ENCODE measurements at regions not wholly inside any gene's neighbourhood (a gene's known extent, or its start where the extent isn't known, plus 50 kb on each side); places are given as distances from the start of the nearest gene placed in this dataset.
"Not testable (repeated sequence)": the region's sequence is repeated elsewhere in the genome, so short reads cannot be mapped to it uniquely, and the experiment has no call there.

- H3K79me2 ChIP-seq: no peaks in the 10 kb centered on the region
- no peak for DNase-seq (ENCODE audit: low spot score)
- no peaks in the 10 kb centered on the region for H4K20me1 ChIP-seq (ENCODE audit: insufficient read depth, poor library complexity, severe bottlenecking)
These were observed 401.9 kb upstream of the NDST4 start for GRCh38 chr4:115515366-115515765.

GRCh38 chr4:115514675-115515074, 401.3 kb upstream of the NDST4 start:
- Histone ChIP-seq H3K27me3 (no peaks in the 10 kb centered on the region), H3K36me3 (replicated peaks; ENCODE audit: insufficient read depth, low read depth) (no peaks in the 10 kb centered on the region), H3K79me2 (no peaks in the 10 kb centered on the region), H3K9me2 (replicated peaks; ENCODE audit: insufficient read depth) (no peaks in the 10 kb centered on the region), H3K4me2 (no peak overlapping the region), H3K27ac (no peak overlapping the region), H3K9me3 (ENCODE audit: low read depth) (no peaks in the 10 kb centered on the region), H3K4me3 (no peak overlapping the region), H4K20me1 (ENCODE audit: insufficient read depth, poor library complexity, severe bottlenecking) (no peaks in the 10 kb centered on the region), H3K4me1 (ENCODE audit: insufficient read depth) (no peaks in the 10 kb centered on the region), H2AFZ (no peak overlapping the region)
- no peak for DNase-seq (ENCODE audit: low spot score)
- 88% methylated on average over 1 of the region's 1 CpG for WGBS (ENCODE audit: low lambda C conversion rate, missing lambda C conversion rate)
- TF ChIP-seq EZH2phosphoT487 (IDR thresholded peaks at IDR 0.05; ENCODE audit: low read depth, severe bottlenecking, unreplicated experiment): no peak
- TF ChIP-seq, protein P1, sequence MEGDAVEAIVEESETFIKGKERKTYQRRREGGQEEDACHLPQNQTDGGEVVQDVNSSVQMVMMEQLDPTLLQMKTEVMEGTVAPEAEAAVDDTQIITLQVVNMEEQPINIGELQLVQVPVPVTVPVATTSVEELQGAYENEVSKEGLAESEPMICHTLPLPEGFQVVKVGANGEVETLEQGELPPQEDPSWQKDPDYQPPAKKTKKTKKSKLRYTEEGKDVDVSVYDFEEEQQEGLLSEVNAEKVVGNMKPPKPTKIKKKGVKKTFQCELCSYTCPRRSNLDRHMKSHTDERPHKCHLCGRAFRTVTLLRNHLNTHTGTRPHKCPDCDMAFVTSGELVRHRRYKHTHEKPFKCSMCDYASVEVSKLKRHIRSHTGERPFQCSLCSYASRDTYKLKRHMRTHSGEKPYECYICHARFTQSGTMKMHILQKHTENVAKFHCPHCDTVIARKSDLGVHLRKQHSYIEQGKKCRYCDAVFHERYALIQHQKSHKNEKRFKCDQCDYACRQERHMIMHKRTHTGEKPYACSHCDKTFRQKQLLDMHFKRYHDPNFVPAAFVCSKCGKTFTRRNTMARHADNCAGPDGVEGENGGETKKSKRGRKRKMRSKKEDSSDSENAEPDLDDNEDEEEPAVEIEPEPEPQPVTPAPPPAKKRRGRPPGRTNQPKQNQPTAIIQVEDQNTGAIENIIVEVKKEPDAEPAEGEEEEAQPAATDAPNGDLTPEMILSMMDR (IDR thresholded peaks at IDR 0.05; ENCODE audit: poor library complexity): no peak
- no peak for TF ChIP-seq EZH2 (IDR thresholded peaks at IDR 0.05; ENCODE audit: borderline replicate concordance)

More at GRCh38 chr4:115515366-115515765, 401.9 kb upstream of the NDST4 start:
- no peaks in the 10 kb centered on the region for H3K36me3 ChIP-seq (replicated peaks; ENCODE audit: insufficient read depth, low read depth)
- WGBS (ENCODE audit: low lambda C conversion rate, missing lambda C conversion rate): 89% methylated on average over 2 of the region's 2 CpGs
- no peak overlapping the region for H3K4me2 ChIP-seq
- TF ChIP-seq, protein P1 (IDR thresholded peaks at IDR 0.05; ENCODE audit: poor library complexity): no peak
- no peak for TF ChIP-seq EZH2 (IDR thresholded peaks at IDR 0.05; ENCODE audit: borderline replicate concordance)
- no peak for TF ChIP-seq EZH2phosphoT487 (IDR thresholded peaks at IDR 0.05; ENCODE audit: low read depth, severe bottlenecking, unreplicated experiment)
- H3K27me3 ChIP-seq: no peaks in the 10 kb centered on the region
- H3K9me2 ChIP-seq (replicated peaks; ENCODE audit: insufficient read depth): no peaks in the 10 kb centered on the region
- no peaks in the 10 kb centered on the region for H3K4me1 ChIP-seq (ENCODE audit: insufficient read depth)
- no peak overlapping the region for H2AFZ ChIP-seq
- no peak overlapping the region for H3K27ac ChIP-seq
- no peak overlapping the region for H3K4me3 ChIP-seq
- H3K9me3 ChIP-seq (ENCODE audit: low read depth): no peaks in the 10 kb centered on the region

- Histone ChIP-seq H3K36me3 (replicated peaks; ENCODE audit: insufficient read depth, low read depth) (no peaks in the 10 kb centered on the region), H4K20me1 (ENCODE audit: insufficient read depth, poor library complexity, severe bottlenecking) (no peaks in the 10 kb centered on the region), H3K9me2 (replicated peaks; ENCODE audit: insufficient read depth) (no peaks in the 10 kb centered on the region), H2AFZ (no peak overlapping the region), H3K27ac (no peak overlapping the region), H3K9me3 (ENCODE audit: low read depth) (no peaks in the 10 kb centered on the region), H3K4me3 (no peak overlapping the region), H3K4me2 (no peak overlapping the region), H3K79me2 (no peaks in the 10 kb centered on the region), H3K27me3 (no peaks in the 10 kb centered on the region), H3K4me1 (ENCODE audit: insufficient read depth) (no peaks in the 10 kb centered on the region)
- DNase-seq (ENCODE audit: low spot score): no peak
- TF ChIP-seq, protein P1 (IDR thresholded peaks at IDR 0.05; ENCODE audit: poor library complexity): no peak
- no peak for TF ChIP-seq EZH2 (IDR thresholded peaks at IDR 0.05; ENCODE audit: borderline replicate concordance)
- TF ChIP-seq EZH2phosphoT487 (IDR thresholded peaks at IDR 0.05; ENCODE audit: low read depth, severe bottlenecking, unreplicated experiment): no peak
- 35% methylated on average over 1 of the region's 1 CpG for WGBS (ENCODE audit: low lambda C conversion rate, missing lambda C conversion rate)
These were observed 391.9 kb upstream of the NDST4 start for GRCh38 chr4:115505326-115505725.

GRCh38 chr4:115501656-115502055, 388.2 kb upstream of the NDST4 start:
- 83% methylated on average over 2 of the region's 2 CpGs for WGBS (ENCODE audit: low lambda C conversion rate, missing lambda C conversion rate)
- TF ChIP-seq, protein P1 (IDR thresholded peaks at IDR 0.05; ENCODE audit: poor library complexity): no peak
- no peak for TF ChIP-seq EZH2 (IDR thresholded peaks at IDR 0.05; ENCODE audit: borderline replicate concordance)
- TF ChIP-seq EZH2phosphoT487 (IDR thresholded peaks at IDR 0.05; ENCODE audit: low read depth, severe bottlenecking, unreplicated experiment): no peak
- no peaks in the 10 kb centered on the region for H3K4me1 ChIP-seq (ENCODE audit: insufficient read depth)
- no peak overlapping the region for H3K4me2 ChIP-seq
- no peaks in the 10 kb centered on the region for H3K79me2 ChIP-seq
- H2AFZ ChIP-seq: no peak overlapping the region
- H3K9me2 ChIP-seq (replicated peaks; ENCODE audit: insufficient read depth): no peaks in the 10 kb centered on the region
- H4K20me1 ChIP-seq (ENCODE audit: insufficient read depth, poor library complexity, severe bottlenecking): no peaks in the 10 kb centered on the region
- H3K4me3 ChIP-seq: no peak overlapping the region
- H3K36me3 ChIP-seq (replicated peaks; ENCODE audit: insufficient read depth, low read depth): no peaks in the 10 kb centered on the region
- no peaks in the 10 kb centered on the region for H3K9me3 ChIP-seq (ENCODE audit: low read depth)
- no peak for DNase-seq (ENCODE audit: low spot score)
- no peak overlapping the region for H3K27ac ChIP-seq
- H3K27me3 ChIP-seq: no peaks in the 10 kb centered on the region

GRCh38 chr4:115493770-115494169, 380.4 kb upstream of the NDST4 start:
- DNase-seq (ENCODE audit: low spot score); H3K4me1 ChIP-seq (ENCODE audit: insufficient read depth); H3K9me3 ChIP-seq (ENCODE audit: low read depth); H3K27me3 ChIP-seq; H3K9me2 ChIP-seq (replicated peaks; ENCODE audit: insufficient read depth); H3K79me2 ChIP-seq; H4K20me1 ChIP-seq (ENCODE audit: insufficient read depth, poor library complexity, severe bottlenecking); H3K4me3 ChIP-seq; H3K36me3 ChIP-seq (replicated peaks; ENCODE audit: insufficient read depth, low read depth); H2AFZ ChIP-seq; H3K4me2 ChIP-seq; H3K27ac ChIP-seq: not testable (repeated sequence)
- 96% methylated on average over 10 of the region's 10 CpGs for WGBS (ENCODE audit: low lambda C conversion rate, missing lambda C conversion rate)

Measured in hepatocyte (in vitro differentiated cells).